Loucy (cell line): ENCODE measurements at regions not wholly inside any gene's neighbourhood (a gene's known extent, or its start where the extent isn't known, plus 50 kb on each side); places are given as distances from the start of the nearest gene placed in this dataset.

ENCODE experiments used
- H2AFZ ChIP-seq: fragments of 200-600 bp; sonication (generic); 2 replicates; pipeline ENCODE4 v1.6.0; 2016; ENCODE audit warnings: antibody characterized with exemption, mild to moderate bottlenecking, low read length, moderate library complexity
- H3F3A ChIP-seq: fragments of 200-600 bp; 2 replicates; pipeline ENCODE4 v1.6.0; 2016; ENCODE audit warnings: antibody characterized with exemption, low read depth, mild to moderate bottlenecking
- H3K27me3 ChIP-seq: fragments of 200-600 bp; sonication (generic); 2 replicates; pipeline ENCODE4 v1.6.1; 2014; ENCODE audit warnings: low read length, mild to moderate bottlenecking; ENCODE audit not compliant: insufficient read depth, poor library complexity, severe bottlenecking
- H3K36me3 ChIP-seq: fragments of 200-600 bp; sonication (generic); 2 replicates; pipeline ENCODE4 v1.6.1; 2016; ENCODE audit warnings: low read length; ENCODE audit not compliant: insufficient read depth
- H3K4me1 ChIP-seq: fragments of 200-600 bp; sonication (generic); 2 replicates; pipeline ENCODE4 v1.5.1; 2014; ENCODE audit warnings: low read length, mild to moderate bottlenecking; ENCODE audit not compliant: insufficient read depth, poor library complexity, severe bottlenecking
- H3K4me2 ChIP-seq: fragments of 200-600 bp; sonication (generic); 2 replicates; pipeline ENCODE4 v1.6.0; 2014; ENCODE audit warnings: antibody characterized with exemption, low read length, low read depth, mild to moderate bottlenecking; ENCODE audit not compliant: poor library complexity, severe bottlenecking
- H3K4me3 ChIP-seq: fragments of 200-600 bp; sonication (generic); 2 replicates; pipeline ENCODE4 v1.5.1; 2014; ENCODE audit warnings: low read length, mild to moderate bottlenecking, mixed read lengths; ENCODE audit not compliant: poor library complexity, severe bottlenecking
- H3K79me2 ChIP-seq: fragments of 200-600 bp; sonication (generic); 2 replicates; pipeline ENCODE4 v1.6.1; 2014; ENCODE audit warnings: low read length; ENCODE audit not compliant: insufficient read depth
- H3K9ac ChIP-seq: fragments of 200-600 bp; sonication (generic); 2 replicates; pipeline ENCODE4 v1.6.0; 2014; ENCODE audit warnings: mild to moderate bottlenecking, low read depth, low read length, moderate library complexity; ENCODE audit not compliant: poor library complexity, severe bottlenecking
- H3K9me2 ChIP-seq: fragments of 200-600 bp; sonication (generic); replicated peaks from 2 replicates; pipeline ENCODE4 v1.6.1; 2016; ENCODE audit warnings: low read depth, low read length, mixed read lengths
- H3K9me3 ChIP-seq: fragments of 200-600 bp; sonication (generic); 2 replicates; pipeline ENCODE4 v1.6.1; 2014; ENCODE audit warnings: mild to moderate bottlenecking, antibody characterized with exemption, low read length, low read depth; ENCODE audit not compliant: insufficient read depth
- H4K20me1 ChIP-seq: fragments of 200-600 bp; sonication (generic); 2 replicates; pipeline ENCODE4 v1.6.0; 2014; ENCODE audit warnings: antibody characterized with exemption, low read length, mild to moderate bottlenecking; ENCODE audit not compliant: insufficient read depth, poor library complexity, severe bottlenecking
- EZH2phosphoT487 ChIP-seq: fragments of 200-600 bp; IDR thresholded peaks from 2 replicates; pipeline ENCODE4 v1.6.1; 2018; ENCODE audit warnings: antibody characterized with exemption, mild to moderate bottlenecking, moderate library complexity, borderline replicate concordance
- TF ChIP-seq, protein P1 (sequence below): fragments of 200-600 bp; sonication (generic); conservative IDR thresholded peaks from 2 replicates; pipeline ENCODE4 v1.5.1; 2014; ENCODE audit warnings: mild to moderate bottlenecking, antibody characterized with exemption, low read length

DNA sequence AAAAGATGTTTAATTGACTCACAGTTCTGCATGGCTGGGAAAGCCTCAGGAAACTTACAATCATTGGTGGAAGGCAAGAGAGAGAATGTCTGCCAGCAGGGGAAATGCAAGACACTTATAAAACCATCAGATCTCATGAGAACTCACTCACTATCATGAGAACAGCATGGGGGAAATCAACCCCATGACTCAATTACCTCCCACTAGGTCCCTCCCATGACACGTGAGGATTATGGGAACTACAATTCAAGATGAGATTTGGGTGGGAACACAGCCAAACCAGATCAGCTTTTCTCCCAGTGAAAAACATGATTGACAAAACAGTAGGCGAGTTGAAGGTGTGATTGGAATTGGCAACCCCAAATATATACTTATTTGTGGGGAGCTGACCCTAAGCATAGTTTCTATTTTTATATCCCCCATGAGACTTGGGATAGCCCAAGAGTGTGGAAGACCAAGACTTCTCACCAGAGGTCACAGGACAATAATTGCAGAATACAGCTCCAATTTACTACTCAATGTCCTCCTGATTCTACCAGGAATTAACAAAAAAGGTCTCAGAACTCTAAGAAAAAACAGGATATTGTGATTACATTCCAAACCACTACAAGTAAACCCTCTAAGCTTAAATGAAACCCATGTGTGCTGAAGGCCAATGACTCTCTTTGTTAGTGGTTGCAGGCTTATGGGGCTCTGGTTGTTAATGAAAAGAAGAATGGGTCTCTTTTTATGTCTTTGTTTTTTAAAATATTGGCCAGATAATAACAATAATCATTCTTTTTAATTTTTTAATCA is 96.1 kb upstream of the PIK3C3 start:
- no peaks in the 10 kb centered on the region for H3K9me2 ChIP-seq
- no peaks in the 10 kb centered on the region for H3F3A ChIP-seq
- no peaks in the 10 kb centered on the region for H3K36me3 ChIP-seq
- H4K20me1 ChIP-seq: no peaks in the 10 kb centered on the region
- no peak overlapping the region for H3K9ac ChIP-seq
- no peak overlapping the region for H3K4me3 ChIP-seq
- no peaks in the 10 kb centered on the region for H3K79me2 ChIP-seq
- no peak for TF ChIP-seq EZH2phosphoT487
- TF ChIP-seq, protein P1, sequence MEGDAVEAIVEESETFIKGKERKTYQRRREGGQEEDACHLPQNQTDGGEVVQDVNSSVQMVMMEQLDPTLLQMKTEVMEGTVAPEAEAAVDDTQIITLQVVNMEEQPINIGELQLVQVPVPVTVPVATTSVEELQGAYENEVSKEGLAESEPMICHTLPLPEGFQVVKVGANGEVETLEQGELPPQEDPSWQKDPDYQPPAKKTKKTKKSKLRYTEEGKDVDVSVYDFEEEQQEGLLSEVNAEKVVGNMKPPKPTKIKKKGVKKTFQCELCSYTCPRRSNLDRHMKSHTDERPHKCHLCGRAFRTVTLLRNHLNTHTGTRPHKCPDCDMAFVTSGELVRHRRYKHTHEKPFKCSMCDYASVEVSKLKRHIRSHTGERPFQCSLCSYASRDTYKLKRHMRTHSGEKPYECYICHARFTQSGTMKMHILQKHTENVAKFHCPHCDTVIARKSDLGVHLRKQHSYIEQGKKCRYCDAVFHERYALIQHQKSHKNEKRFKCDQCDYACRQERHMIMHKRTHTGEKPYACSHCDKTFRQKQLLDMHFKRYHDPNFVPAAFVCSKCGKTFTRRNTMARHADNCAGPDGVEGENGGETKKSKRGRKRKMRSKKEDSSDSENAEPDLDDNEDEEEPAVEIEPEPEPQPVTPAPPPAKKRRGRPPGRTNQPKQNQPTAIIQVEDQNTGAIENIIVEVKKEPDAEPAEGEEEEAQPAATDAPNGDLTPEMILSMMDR: no peak
- H3K27me3 ChIP-seq: no peaks in the 10 kb centered on the region
- no peaks in the 10 kb centered on the region for H3K4me1 ChIP-seq
- no peaks in the 10 kb centered on the region for H3K9me3 ChIP-seq
- H3K4me2 ChIP-seq: no peak overlapping the region
- H2AFZ ChIP-seq: no peak overlapping the region

DNA sequence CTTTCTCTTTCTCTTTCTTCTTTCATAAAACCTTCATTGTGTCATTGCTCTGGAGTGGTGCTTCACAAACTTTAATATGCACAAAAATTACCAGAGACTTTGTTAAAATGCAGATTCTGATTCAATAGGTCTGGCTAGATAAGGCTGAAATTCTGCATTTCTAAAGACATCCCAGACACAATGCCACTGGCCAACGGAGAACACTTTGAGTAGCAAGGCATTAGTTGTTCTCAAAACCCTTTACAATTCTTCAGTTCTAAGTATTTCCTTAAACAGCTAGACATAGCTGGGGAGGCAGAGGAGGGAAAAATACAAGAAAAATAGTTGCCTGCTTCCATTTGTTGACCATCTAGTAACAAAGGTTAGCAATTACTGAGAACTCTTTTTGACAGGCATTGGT is 101.8 kb upstream of the PIK3C3 start:
- H3K4me2 ChIP-seq: no peak overlapping the region
- H4K20me1 ChIP-seq: no peaks in the 10 kb centered on the region
- no peaks in the 10 kb centered on the region for H3K9me2 ChIP-seq
- H3K79me2 ChIP-seq: no peaks in the 10 kb centered on the region
- no peaks in the 10 kb centered on the region for H3K4me1 ChIP-seq
- H2AFZ ChIP-seq: no peak overlapping the region
- H3K4me3 ChIP-seq: no peak overlapping the region
- no peaks in the 10 kb centered on the region for H3K9me3 ChIP-seq
- H3K36me3 ChIP-seq: no peaks in the 10 kb centered on the region
- TF ChIP-seq, protein P1: no peak
- no peak for TF ChIP-seq EZH2phosphoT487
- no peak overlapping the region for H3K9ac ChIP-seq
- no peaks in the 10 kb centered on the region for H3K27me3 ChIP-seq
- H3F3A ChIP-seq: no peaks in the 10 kb centered on the region

DNA sequence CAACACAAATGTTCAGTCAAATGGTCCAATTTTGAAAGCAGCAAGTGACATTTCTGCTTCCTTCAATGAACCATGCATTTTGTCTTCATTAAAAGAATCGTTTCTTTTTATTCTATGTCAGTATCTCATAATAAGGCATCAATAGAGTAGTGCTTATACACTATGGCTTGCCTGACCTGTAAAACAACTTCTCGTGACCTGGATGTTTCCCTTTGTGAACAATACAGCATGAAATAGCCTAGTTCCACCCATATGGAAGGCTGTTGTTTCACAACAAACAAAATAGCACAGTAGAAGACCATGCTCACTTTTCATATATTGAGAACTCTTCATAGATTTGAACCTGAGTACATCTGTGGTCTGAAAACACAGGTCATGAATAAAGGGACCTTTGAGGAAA is 104.3 kb upstream of the PIK3C3 start:
- no peak overlapping the region for H3K4me2 ChIP-seq
- H3K4me1 ChIP-seq: no peaks in the 10 kb centered on the region
- no peak for TF ChIP-seq EZH2phosphoT487
- TF ChIP-seq, protein P1: no peak
- H3F3A ChIP-seq: no peaks in the 10 kb centered on the region
- no peaks in the 10 kb centered on the region for H3K9me2 ChIP-seq
- no peak overlapping the region for H3K9ac ChIP-seq
- no peaks in the 10 kb centered on the region for H3K9me3 ChIP-seq
- no peak overlapping the region for H3K4me3 ChIP-seq
- no peaks in the 10 kb centered on the region for H3K27me3 ChIP-seq
- no peak overlapping the region for H2AFZ ChIP-seq
- H3K79me2 ChIP-seq: no peaks in the 10 kb centered on the region
- H3K36me3 ChIP-seq: no peaks in the 10 kb centered on the region
- H4K20me1 ChIP-seq: no peaks in the 10 kb centered on the region
